ENCODE measurements at regions not wholly inside any gene's neighbourhood (a gene's known extent, or its start where the extent isn't known, plus 50 kb on each side); places are given as distances from the start of the nearest gene placed in this dataset.
"Not testable (repeated sequence)": the region's sequence is repeated elsewhere in the genome, so short reads cannot be mapped to it uniquely, and the experiment has no call there.

- H3K4me1 Mint-ChIP-seq; CTCF ChIA-PET; H3K4me3 Mint-ChIP-seq; H3K27me3 Mint-ChIP-seq; H3K36me3 Mint-ChIP-seq (ENCODE audit: low read depth); POLR2A ChIA-PET; H3K9me3 Mint-ChIP-seq (ENCODE audit: low read depth); DNase-seq; intact Hi-C loops (cut with DNase I, micrococcal nuclease); ATAC-seq; H3K27ac Mint-ChIP-seq: not testable (repeated sequence)
These were observed 294.2 kb downstream of the ADGRD1 start for GRCh38 chr12:131247875-131248274.

- no peak for ATAC-seq
- CTCF ChIA-PET: no interaction called here
- intact Hi-C loops (cut with DNase I, micrococcal nuclease): no loop called here
These were observed 295.7 kb downstream of the ADGRD1 start for GRCh38 chr12:131249246-131250027.

GRCh38 chr12:131250028-131250950, 296.6 kb downstream of the ADGRD1 start:
- ATAC-seq: no peak

More at GRCh38 chr12:131249246-131250027, 295.7 kb downstream of the ADGRD1 start:
- no peak for DNase-seq
- Mint-ChIP-seq H3K36me3 (ENCODE audit: low read depth) (no peaks in the 10 kb centered on the region), H3K9me3 (ENCODE audit: low read depth) (no peaks in the 10 kb centered on the region), H3K27ac (no peak overlapping the region), H3K4me1 (no peaks in the 10 kb centered on the region), H3K27me3 (peaks cover 3% of the 10 kb centered on the region), H3K4me3 (no peak overlapping the region)
- POLR2A ChIA-PET: no interaction called here

GRCh38 chr12:131250951-131251315, 297.2 kb downstream of the ADGRD1 start:
- intact Hi-C loops (cut with DNase I, micrococcal nuclease): no loop called here

More at GRCh38 chr12:131250028-131250950, 296.6 kb downstream of the ADGRD1 start:
- DNase-seq: no peak
- Mint-ChIP-seq H3K27me3 (peaks cover 3% of the 10 kb centered on the region), H3K4me1 (no peaks in the 10 kb centered on the region), H3K36me3 (ENCODE audit: low read depth) (no peaks in the 10 kb centered on the region), H3K27ac (no peak overlapping the region), H3K9me3 (ENCODE audit: low read depth) (no peaks in the 10 kb centered on the region), H3K4me3 (no peak overlapping the region)
- intact Hi-C loops (cut with DNase I, micrococcal nuclease): no loop called here
- ChIA-PET CTCF (no interaction called here), POLR2A (no interaction called here)

GRCh38 chr12:131251336-131252101, 297.8 kb downstream of the ADGRD1 start:
- Mint-ChIP-seq H3K27ac (no peak overlapping the region), H3K9me3 (ENCODE audit: low read depth) (no peaks in the 10 kb centered on the region), H3K36me3 (ENCODE audit: low read depth) (no peaks in the 10 kb centered on the region), H3K4me3 (no peak overlapping the region), H3K27me3 (peaks cover 3% of the 10 kb centered on the region), H3K4me1 (no peaks in the 10 kb centered on the region)
- DNase-seq: no peak
- no peak for ATAC-seq
- intact Hi-C loops (cut with DNase I, micrococcal nuclease): no loop called here
- ChIA-PET POLR2A (no interaction called here), CTCF (no interaction called here)

More at GRCh38 chr12:131250951-131251315, 297.2 kb downstream of the ADGRD1 start:
- DNase-seq (no peak), ATAC-seq (no peak)
- POLR2A ChIA-PET: no interaction called here
- H3K4me3 Mint-ChIP-seq: no peak overlapping the region
- no peaks in the 10 kb centered on the region for H3K36me3 Mint-ChIP-seq (ENCODE audit: low read depth)
- CTCF ChIA-PET: no interaction called here
- H3K9me3 Mint-ChIP-seq (ENCODE audit: low read depth): no peaks in the 10 kb centered on the region
- H3K4me1 Mint-ChIP-seq: no peaks in the 10 kb centered on the region
- no peak overlapping the region for H3K27ac Mint-ChIP-seq
- peaks cover 3% of the 10 kb centered on the region for H3K27me3 Mint-ChIP-seq

GRCh38 chr12:131253376-131254026, 299.8 kb downstream of the ADGRD1 start:
- ATAC-seq: no peak
- H3K4me3 Mint-ChIP-seq: no peak overlapping the region
- DNase-seq: no peak
- ChIA-PET POLR2A (no interaction called here), CTCF (interaction anchor here (1.0 kb wide), 1 partner anchor 148 kb away, joined by 3 read pairs; no protein-coding TSS in a partner anchor)
- H3K27ac Mint-ChIP-seq: no peak overlapping the region
- intact Hi-C loops (cut with DNase I, micrococcal nuclease): no loop called here
- peaks cover 3% of the 10 kb centered on the region for H3K27me3 Mint-ChIP-seq
- no peaks in the 10 kb centered on the region for H3K36me3 Mint-ChIP-seq (ENCODE audit: low read depth)
- no peaks in the 10 kb centered on the region for H3K9me3 Mint-ChIP-seq (ENCODE audit: low read depth)
- no peaks in the 10 kb centered on the region for H3K4me1 Mint-ChIP-seq

- intact Hi-C loops (cut with DNase I, micrococcal nuclease): no loop called here
- ChIA-PET CTCF (no interaction called here), POLR2A (no interaction called here)
These were observed 300.7 kb downstream of the ADGRD1 start for GRCh38 chr12:131254374-131254773.

GRCh38 chr12:131258398-131258797, 304.7 kb downstream of the ADGRD1 start:
- Mint-ChIP-seq H3K4me1 (no peaks in the 10 kb centered on the region), H3K4me3 (no peak overlapping the region), H3K27ac (no peak overlapping the region), H3K36me3 (ENCODE audit: low read depth) (no peaks in the 10 kb centered on the region), H3K9me3 (ENCODE audit: low read depth) (no peaks in the 10 kb centered on the region), H3K27me3 (no peaks in the 10 kb centered on the region)
- CTCF ChIA-PET: interaction anchor here (0.6 kb wide), 1 partner anchor 253 kb away, joined by 3 read pairs; no protein-coding TSS in a partner anchor
- intact Hi-C loops (cut with DNase I, micrococcal nuclease): no loop called here
- no peak for DNase-seq
- POLR2A ChIA-PET: no interaction called here
- ATAC-seq: no peak

More at GRCh38 chr12:131254374-131254773, 300.7 kb downstream of the ADGRD1 start:
- Mint-ChIP-seq H3K27ac (no peak overlapping the region), H3K27me3 (no peaks in the 10 kb centered on the region), H3K4me1 (no peaks in the 10 kb centered on the region), H3K9me3 (ENCODE audit: low read depth) (no peaks in the 10 kb centered on the region), H3K4me3 (no peak overlapping the region), H3K36me3 (ENCODE audit: low read depth) (no peaks in the 10 kb centered on the region)
- DNase-seq (no peak), ATAC-seq (no peak)

- Mint-ChIP-seq H3K9me3 (ENCODE audit: low read depth) (no peaks in the 10 kb centered on the region), H3K4me3 (no peak overlapping the region), H3K36me3 (ENCODE audit: low read depth) (no peaks in the 10 kb centered on the region), H3K4me1 (no peaks in the 10 kb centered on the region), H3K27ac (no peak overlapping the region), H3K27me3 (no peaks in the 10 kb centered on the region)
- DNase-seq: no peak
- ATAC-seq: no peak
- POLR2A ChIA-PET: no interaction called here
- CTCF ChIA-PET: no interaction called here
- intact Hi-C loops (cut with DNase I, micrococcal nuclease): no loop called here
These were observed 306.7 kb downstream of the ADGRD1 start for GRCh38 chr12:131260251-131260905.

GRCh38 chr12:131260954-131261353, 307.2 kb downstream of the ADGRD1 start:
- DNase-seq (no peak), ATAC-seq (no peak)
- no peaks in the 10 kb centered on the region for H3K36me3 Mint-ChIP-seq (ENCODE audit: low read depth)
- ChIA-PET POLR2A (no interaction called here), CTCF (no interaction called here)
- intact Hi-C loops (cut with DNase I, micrococcal nuclease): no loop called here
- no peaks in the 10 kb centered on the region for H3K27me3 Mint-ChIP-seq
- no peak overlapping the region for H3K4me3 Mint-ChIP-seq
- no peaks in the 10 kb centered on the region for H3K9me3 Mint-ChIP-seq (ENCODE audit: low read depth)
- no peaks in the 10 kb centered on the region for H3K4me1 Mint-ChIP-seq
- H3K27ac Mint-ChIP-seq: no peak overlapping the region

GRCh38 chr12:131261906-131262305, 308.2 kb downstream of the ADGRD1 start:
- Mint-ChIP-seq H3K36me3 (ENCODE audit: low read depth) (no peaks in the 10 kb centered on the region), H3K9me3 (ENCODE audit: low read depth) (no peaks in the 10 kb centered on the region), H3K27me3 (no peaks in the 10 kb centered on the region), H3K4me1 (no peaks in the 10 kb centered on the region), H3K27ac (no peak overlapping the region), H3K4me3 (no peak overlapping the region)
- ChIA-PET POLR2A (no interaction called here), CTCF (no interaction called here)
- intact Hi-C loops (cut with DNase I, micrococcal nuclease): no loop called here
- ATAC-seq: no peak
- no peak for DNase-seq
